ENCODE measurements at regions not wholly inside any gene's neighbourhood (a gene's known extent, or its start where the extent isn't known, plus 50 kb on each side); places are given as distances from the start of the nearest gene placed in this dataset.
"Not testable (repeated sequence)": the region's sequence is repeated elsewhere in the genome, so short reads cannot be mapped to it uniquely, and the experiment has no call there.

DNA sequence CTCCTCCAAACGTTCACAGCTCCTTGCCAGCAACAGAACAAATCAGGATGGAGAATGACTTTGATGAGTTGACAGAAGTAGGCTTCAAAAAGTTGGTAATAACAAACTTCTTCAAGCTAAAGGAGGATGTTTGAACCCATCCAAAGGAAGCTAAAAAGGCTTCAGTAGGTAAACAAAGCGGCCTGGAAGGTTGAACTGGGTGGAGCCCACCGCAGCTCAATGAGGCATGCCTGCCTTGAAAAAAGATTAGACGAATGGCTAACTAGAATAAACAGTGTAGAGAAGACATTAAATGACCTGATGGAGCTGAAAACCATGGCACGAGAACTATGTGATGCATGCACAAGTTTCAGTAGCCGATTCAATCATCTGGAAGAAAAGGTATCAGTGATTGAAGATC lies 1369.0 kb upstream of the SORCS1 start:
- not testable (repeated sequence) for H3K4me3 Mint-ChIP-seq, H3K4me1 Mint-ChIP-seq, H3K36me3 Mint-ChIP-seq, H3K27ac Mint-ChIP-seq, H3K27me3 Mint-ChIP-seq
- peaks cover 22% of the 10 kb centered on the region for H3K9me3 Mint-ChIP-seq

GRCh38 chr10:108523016-108523800 lies 1358.7 kb upstream of the SORCS1 start:
- no peaks in the 10 kb centered on the region for H3K36me3 Mint-ChIP-seq
- H3K4me3 Mint-ChIP-seq, result no peak overlapping the region
- peaks cover 9% of the 10 kb centered on the region for H3K9me3 Mint-ChIP-seq
- no peak overlapping the region for H3K27ac Mint-ChIP-seq
- no peaks in the 10 kb centered on the region for H3K4me1 Mint-ChIP-seq
- H3K27me3 Mint-ChIP-seq, result peaks cover 2% of the 10 kb centered on the region

- no peak overlapping the region for H3K27ac Mint-ChIP-seq
- no peaks in the 10 kb centered on the region for H3K36me3 Mint-ChIP-seq
- H3K27me3 Mint-ChIP-seq, result peaks cover 2% of the 10 kb centered on the region
- H3K9me3 Mint-ChIP-seq, result peaks cover 6% of the 10 kb centered on the region
- H3K4me3 Mint-ChIP-seq, result no peak overlapping the region
- H3K4me1 Mint-ChIP-seq, result no peaks in the 10 kb centered on the region
Measured at GRCh38 chr10:108521827-108522492, 1357.5 kb upstream of the SORCS1 start.

GRCh38 chr10:108515821-108516220 lies 1351.3 kb upstream of the SORCS1 start:
- no peak overlapping the region for H3K4me3 Mint-ChIP-seq
- H3K27me3 Mint-ChIP-seq, result no peaks in the 10 kb centered on the region
- H3K4me1 Mint-ChIP-seq, result no peaks in the 10 kb centered on the region
- no peak overlapping the region for H3K27ac Mint-ChIP-seq
- no peaks in the 10 kb centered on the region for H3K36me3 Mint-ChIP-seq
- peaks cover 15% of the 10 kb centered on the region for H3K9me3 Mint-ChIP-seq

GRCh38 chr10:108500396-108500795 lies 1335.9 kb upstream of the SORCS1 start:
- Mint-ChIP-seq H3K4me1 (no peaks in the 10 kb centered on the region), H3K27ac (no peak overlapping the region), H3K4me3 (no peak overlapping the region), H3K36me3 (no peaks in the 10 kb centered on the region), H3K9me3 (peaks cover 9% of the 10 kb centered on the region), H3K27me3 (no peaks in the 10 kb centered on the region)

GRCh38 chr10:108496106-108496505 lies 1331.6 kb upstream of the SORCS1 start:
- Mint-ChIP-seq H3K27me3 (no peaks in the 10 kb centered on the region), H3K4me1 (no peaks in the 10 kb centered on the region), H3K36me3 (no peaks in the 10 kb centered on the region), H3K27ac (no peak overlapping the region), H3K4me3 (no peak overlapping the region), H3K9me3 (peaks cover 14% of the 10 kb centered on the region)

DNA sequence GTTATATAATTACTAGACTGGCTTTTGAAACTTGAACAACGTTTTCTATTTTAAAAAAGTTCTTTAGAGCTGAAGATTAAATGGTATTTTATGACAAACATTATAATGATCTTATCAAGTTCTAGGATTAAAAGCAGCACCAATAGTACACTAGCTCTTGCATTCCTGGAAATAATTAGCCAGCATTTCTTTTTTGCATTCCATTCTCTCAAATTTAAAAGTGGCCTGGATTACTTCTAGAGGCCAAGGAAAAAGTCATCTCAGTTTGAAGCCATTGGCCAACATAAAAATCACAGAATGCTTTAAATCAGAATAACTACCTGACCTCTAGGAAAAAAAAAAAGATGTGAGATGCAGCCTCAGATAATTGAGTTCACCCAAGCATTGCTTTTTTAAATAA lies 1326.4 kb upstream of the SORCS1 start:
- no peaks in the 10 kb centered on the region for H3K27me3 Mint-ChIP-seq
- no peaks in the 10 kb centered on the region for H3K36me3 Mint-ChIP-seq
- peaks cover 10% of the 10 kb centered on the region for H3K9me3 Mint-ChIP-seq
- H3K27ac Mint-ChIP-seq, result no peak overlapping the region
- no peak overlapping the region for H3K4me3 Mint-ChIP-seq
- no peaks in the 10 kb centered on the region for H3K4me1 Mint-ChIP-seq

GRCh38 chr10:108471420-108471819 lies 1306.9 kb upstream of the SORCS1 start:
- H3K4me1 Mint-ChIP-seq, result no peaks in the 10 kb centered on the region

DNA sequence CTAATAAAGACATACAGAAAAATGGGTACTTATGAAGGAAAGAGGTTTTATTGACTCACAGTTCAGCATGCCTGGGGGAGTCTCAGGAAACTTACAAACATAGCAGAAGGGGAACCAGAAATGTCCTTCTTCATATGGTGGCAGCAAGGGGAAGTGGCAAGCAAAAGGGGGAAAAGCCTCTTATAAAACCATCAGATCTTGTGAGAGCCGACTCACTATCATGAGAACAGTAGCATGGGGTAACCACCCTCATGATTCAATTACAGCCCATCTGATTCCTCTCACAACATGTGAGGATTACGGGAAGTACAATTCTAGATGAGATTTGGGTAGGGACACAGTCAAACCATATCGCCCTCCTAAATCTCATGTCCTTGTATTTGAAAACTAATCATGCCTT lies 1305.4 kb upstream of the SORCS1 start:
- H3K36me3 Mint-ChIP-seq, result no peaks in the 10 kb centered on the region
- H3K4me1 Mint-ChIP-seq, result no peaks in the 10 kb centered on the region
- H3K4me3 Mint-ChIP-seq, result no peak overlapping the region
- H3K27ac Mint-ChIP-seq, result no peak overlapping the region
- H3K27me3 Mint-ChIP-seq, result peaks cover 4% of the 10 kb centered on the region
- H3K9me3 Mint-ChIP-seq, result no peaks in the 10 kb centered on the region

More at GRCh38 chr10:108471420-108471819, 1306.9 kb upstream of the SORCS1 start:
- Mint-ChIP-seq H3K27ac (no peak overlapping the region), H3K27me3 (peaks cover 4% of the 10 kb centered on the region), H3K36me3 (no peaks in the 10 kb centered on the region), H3K4me3 (no peak overlapping the region), H3K9me3 (peaks cover 6% of the 10 kb centered on the region)

GRCh38 chr10:108465871-108466641 lies 1301.5 kb upstream of the SORCS1 start:
- Mint-ChIP-seq H3K9me3 (no peaks in the 10 kb centered on the region), H3K27ac (no peak overlapping the region), H3K36me3 (no peaks in the 10 kb centered on the region), H3K4me3 (no peak overlapping the region), H3K4me1 (no peaks in the 10 kb centered on the region), H3K27me3 (peaks cover 4% of the 10 kb centered on the region)

- H3K4me1 Mint-ChIP-seq, result no peaks in the 10 kb centered on the region
- H3K27me3 Mint-ChIP-seq, result peaks cover 3% of the 10 kb centered on the region
- no peak overlapping the region for H3K27ac Mint-ChIP-seq
- no peak overlapping the region for H3K4me3 Mint-ChIP-seq
- H3K9me3 Mint-ChIP-seq, result no peaks in the 10 kb centered on the region
- no peaks in the 10 kb centered on the region for H3K36me3 Mint-ChIP-seq
Measured at GRCh38 chr10:108462005-108462404, 1297.5 kb upstream of the SORCS1 start.

GRCh38 chr10:108454793-108455192 lies 1290.3 kb upstream of the SORCS1 start:
- H3K27me3 Mint-ChIP-seq, result no peaks in the 10 kb centered on the region
- peaks cover 5% of the 10 kb centered on the region for H3K9me3 Mint-ChIP-seq
- H3K4me3 Mint-ChIP-seq, result no peak overlapping the region
- no peaks in the 10 kb centered on the region for H3K4me1 Mint-ChIP-seq
- no peak overlapping the region for H3K27ac Mint-ChIP-seq
- H3K36me3 Mint-ChIP-seq, result no peaks in the 10 kb centered on the region

- no peaks in the 10 kb centered on the region for H3K36me3 Mint-ChIP-seq
- no peaks in the 10 kb centered on the region for H3K27me3 Mint-ChIP-seq
- H3K4me3 Mint-ChIP-seq, result no peak overlapping the region
- no peaks in the 10 kb centered on the region for H3K4me1 Mint-ChIP-seq
- no peak overlapping the region for H3K27ac Mint-ChIP-seq
- H3K9me3 Mint-ChIP-seq, result peaks cover 5% of the 10 kb centered on the region
Measured at GRCh38 chr10:108454224-108454623, 1289.7 kb upstream of the SORCS1 start.

- Mint-ChIP-seq H3K9me3 (peaks cover 5% of the 10 kb centered on the region), H3K36me3 (no peaks in the 10 kb centered on the region), H3K4me1 (no peaks in the 10 kb centered on the region), H3K4me3 (no peak overlapping the region), H3K27ac (no peak overlapping the region), H3K27me3 (no peaks in the 10 kb centered on the region)
Measured at GRCh38 chr10:108453166-108453565, 1288.7 kb upstream of the SORCS1 start.

DNA sequence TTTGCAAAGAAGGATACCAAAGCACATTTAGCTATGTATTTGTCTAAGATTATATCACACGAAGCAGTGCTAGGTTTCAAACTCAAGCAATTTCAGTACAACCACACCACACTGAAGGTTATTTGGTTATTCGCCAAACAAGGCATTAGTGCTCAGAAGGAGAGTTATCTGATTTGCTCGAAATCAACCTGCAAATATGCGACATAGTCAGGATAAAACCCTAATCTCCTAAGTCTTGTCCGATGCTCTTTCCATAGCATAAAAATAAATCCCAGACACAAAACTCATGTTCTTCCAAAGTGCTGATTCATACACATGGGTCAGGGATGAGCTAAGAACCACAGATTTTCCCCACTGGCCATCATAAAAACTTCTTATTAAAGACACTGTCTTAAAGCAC lies 1288.0 kb upstream of the SORCS1 start:
- no peaks in the 10 kb centered on the region for H3K36me3 Mint-ChIP-seq
- H3K27ac Mint-ChIP-seq, result no peak overlapping the region
- H3K27me3 Mint-ChIP-seq, result no peaks in the 10 kb centered on the region
- no peaks in the 10 kb centered on the region for H3K4me1 Mint-ChIP-seq
- H3K4me3 Mint-ChIP-seq, result no peak overlapping the region
- H3K9me3 Mint-ChIP-seq, result peaks cover 5% of the 10 kb centered on the region

DNA sequence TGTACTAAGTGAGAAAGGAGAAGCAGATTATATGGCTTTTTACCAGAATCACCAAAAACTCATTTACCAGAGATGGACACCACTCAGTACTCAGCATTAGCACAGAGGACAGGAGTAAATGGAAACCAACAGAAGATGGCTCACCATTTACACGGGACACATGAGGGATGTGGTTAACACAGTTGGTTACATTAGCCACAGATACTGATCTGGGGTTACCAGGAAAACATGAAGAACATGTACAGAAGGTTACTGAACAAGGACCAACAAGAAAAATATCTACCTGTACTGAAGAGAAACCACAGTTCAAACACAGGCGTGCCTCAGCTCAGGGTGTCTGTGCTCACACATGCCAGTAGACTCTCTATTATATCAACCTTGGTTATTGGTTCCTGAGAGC lies 1285.8 kb upstream of the SORCS1 start:
- H3K4me1 Mint-ChIP-seq, result no peaks in the 10 kb centered on the region
- H3K36me3 Mint-ChIP-seq, result no peaks in the 10 kb centered on the region
- no peak overlapping the region for H3K4me3 Mint-ChIP-seq
- H3K9me3 Mint-ChIP-seq, result peaks cover 5% of the 10 kb centered on the region
- H3K27me3 Mint-ChIP-seq, result no peaks in the 10 kb centered on the region
- H3K27ac Mint-ChIP-seq, result no peak overlapping the region

All from activated naive CD4-positive, alpha-beta T cell treated with anti-CD3 and anti-CD28 coated beads, Interleukin-2, amount 50 U/mL, for 24 hours (primary cell).